HG02623 (cell line): ENCODE measurements at regions not wholly inside any gene's neighbourhood (a gene's known extent, or its start where the extent isn't known, plus 50 kb on each side); places are given as distances from the start of the nearest gene placed in this dataset.

Source experiments
- ATAC-seq: cut with Tn5 transposase; IDR thresholded peaks from one replicate; pipeline ENCODE4 v1.9.1; 2021; ENCODE audit warnings: moderate library complexity; ENCODE audit not compliant: unreplicated experiment

GRCh38 chr5:165209101-165209727 lies 1703.8 kb downstream of the MAT2B start:
- no peak for ATAC-seq

GRCh38 chr5:165224366-165225045 lies 1719.1 kb downstream of the MAT2B start:
- no peak for ATAC-seq

DNA sequence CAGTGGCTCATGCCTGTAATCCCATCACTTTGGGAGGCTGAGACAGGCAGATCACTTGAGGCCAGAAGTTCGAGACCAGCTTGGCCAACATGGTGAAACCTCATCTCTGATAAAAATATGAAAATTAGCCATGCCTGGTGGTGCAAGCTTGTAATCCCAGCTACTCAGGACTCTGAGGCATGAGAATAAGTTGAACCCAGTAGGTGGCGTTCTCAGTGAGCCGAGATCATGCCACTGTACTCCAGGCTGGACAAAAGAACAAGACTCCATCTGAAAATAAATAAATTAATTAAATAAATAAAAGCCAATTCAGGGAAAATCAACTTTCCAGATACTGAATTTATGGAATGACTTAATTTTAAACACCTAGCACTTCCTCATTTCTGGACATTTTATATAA lies 1722.1 kb downstream of the MAT2B start:
- ATAC-seq: no peak

DNA sequence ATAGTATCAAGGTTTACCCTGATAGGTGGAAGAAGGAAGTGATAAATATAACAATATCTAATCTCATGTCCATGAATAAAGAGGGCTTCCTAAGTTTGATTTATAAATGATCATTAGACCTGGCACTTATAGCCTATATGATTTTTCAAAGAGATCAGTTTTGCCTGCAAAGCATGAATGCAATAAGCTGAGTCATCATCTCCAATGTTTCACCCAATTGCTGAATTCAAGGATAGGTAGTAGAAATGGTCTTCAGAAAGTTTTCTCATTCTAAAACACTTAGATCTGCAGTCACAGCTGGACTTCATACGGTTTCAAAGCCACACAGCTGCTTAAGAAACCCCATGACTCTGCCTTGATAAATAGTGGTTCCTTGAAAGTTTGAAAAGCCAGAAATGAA lies 1722.8 kb downstream of the MAT2B start:
- ATAC-seq: no peak

DNA sequence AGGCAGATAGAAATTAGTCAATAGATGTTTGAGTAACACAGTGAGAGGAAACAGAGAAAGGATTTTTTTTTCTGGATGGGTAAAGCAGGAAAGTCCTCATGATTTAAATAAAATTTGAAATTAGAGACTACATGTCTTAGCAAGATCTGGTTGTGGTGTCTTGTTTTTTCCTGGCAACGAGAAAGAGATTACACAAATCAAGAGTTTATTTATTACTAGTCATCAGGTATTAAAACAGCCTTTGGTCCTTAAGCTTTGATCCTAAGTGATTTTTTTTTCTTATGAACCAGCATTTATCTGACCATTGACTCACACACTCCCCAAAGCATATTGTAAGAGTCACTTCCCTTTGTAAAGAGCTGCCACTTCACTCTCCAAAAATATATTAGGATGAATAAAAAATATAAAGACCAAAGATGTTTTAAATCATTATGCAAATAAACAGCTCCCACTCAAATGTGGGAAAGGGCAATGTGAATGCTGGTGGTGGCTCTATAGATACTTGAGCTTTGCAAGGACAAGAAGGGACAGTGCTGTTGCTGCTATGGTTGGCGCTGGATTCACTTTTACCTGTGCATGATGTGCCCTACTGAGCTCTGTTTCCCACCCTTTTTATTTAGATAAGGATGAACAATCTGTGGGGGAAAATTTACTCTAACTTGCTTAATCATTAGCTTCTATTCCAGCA lies 1726.5 kb downstream of the MAT2B start:
- no peak for ATAC-seq

DNA sequence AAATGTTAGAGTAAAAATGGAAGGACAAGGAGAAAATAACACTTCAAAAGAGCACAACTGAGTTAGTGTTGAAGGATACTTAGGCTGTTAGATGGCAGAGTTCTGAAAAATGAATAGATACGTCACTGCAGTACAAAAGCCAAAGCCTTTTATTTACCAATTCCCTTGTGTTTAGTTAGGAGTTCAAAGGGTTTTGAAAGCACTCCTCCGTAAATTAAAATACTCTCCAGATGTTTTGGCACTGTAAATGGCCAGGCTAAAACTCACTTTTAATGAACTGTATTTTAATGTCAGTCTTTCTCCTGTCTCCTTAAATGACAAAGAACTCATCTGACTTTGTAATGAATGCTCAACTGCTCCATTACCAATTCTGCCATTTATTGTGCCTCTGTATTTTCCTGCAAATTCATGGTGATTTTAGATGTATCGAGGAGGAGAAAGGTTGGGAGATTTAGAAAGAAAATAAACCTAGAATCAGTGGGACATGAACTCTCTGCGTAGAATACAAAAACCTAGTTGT lies 1727.2 kb downstream of the MAT2B start:
- no peak for ATAC-seq

- ATAC-seq: no peak
These were observed 1736.4 kb downstream of the MAT2B start for GRCh38 chr5:165241811-165242210.

- no peak for ATAC-seq
These were observed 1737.2 kb downstream of the MAT2B start for GRCh38 chr5:165242646-165243045.

DNA sequence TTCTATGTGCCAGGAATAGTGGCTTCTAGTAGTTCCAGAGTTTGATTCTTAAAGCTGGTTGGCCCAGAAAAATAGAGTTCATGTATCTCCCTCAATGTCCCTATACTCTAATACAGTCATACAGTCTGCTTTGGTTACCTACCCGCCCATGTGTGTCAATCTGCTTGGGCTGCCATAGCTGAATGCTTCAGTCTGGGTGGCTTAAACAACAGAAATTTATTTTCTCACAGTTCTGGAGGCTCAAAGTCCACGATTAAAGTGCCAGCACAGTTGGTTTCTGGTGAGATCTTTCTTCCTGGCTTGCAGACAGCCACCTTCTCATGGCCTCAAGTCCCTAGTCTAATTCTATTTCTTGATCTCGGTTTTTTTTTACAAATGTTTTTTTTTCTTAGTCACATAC lies 1739.0 kb downstream of the MAT2B start:
- no peak for ATAC-seq

DNA sequence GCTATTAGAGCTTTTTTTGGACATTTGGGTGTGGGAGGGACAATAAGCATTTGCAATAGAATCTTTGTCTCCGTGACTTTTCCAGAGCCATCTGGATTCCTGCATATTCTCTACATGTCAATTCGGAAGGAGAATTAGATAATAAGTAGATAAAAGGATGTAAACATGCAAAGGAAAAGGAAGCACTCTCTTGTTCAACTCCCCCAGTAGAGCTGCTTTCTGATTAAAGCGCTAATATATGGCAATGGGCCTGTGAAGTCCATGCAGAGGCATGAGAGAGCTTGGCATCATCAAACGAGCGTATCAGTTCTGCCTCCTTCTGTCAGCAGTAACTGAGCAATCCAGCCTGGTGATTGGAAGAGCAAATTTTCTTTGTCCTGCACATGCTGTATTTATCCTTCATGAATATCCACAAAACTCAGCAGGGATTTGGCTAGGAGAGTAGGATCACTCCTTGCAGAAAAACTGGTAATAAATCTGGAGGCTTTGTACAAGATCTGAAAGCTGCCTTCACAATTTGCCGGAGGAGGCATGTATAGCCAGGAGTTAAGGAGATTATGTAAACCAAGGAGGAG lies 1752.9 kb downstream of the MAT2B start:
- no peak for ATAC-seq

GRCh38 chr5:165260426-165260825 lies 1755.0 kb downstream of the MAT2B start:
- no peak for ATAC-seq

GRCh38 chr5:165263536-165263935 lies 1758.1 kb downstream of the MAT2B start:
- ATAC-seq: no peak

DNA sequence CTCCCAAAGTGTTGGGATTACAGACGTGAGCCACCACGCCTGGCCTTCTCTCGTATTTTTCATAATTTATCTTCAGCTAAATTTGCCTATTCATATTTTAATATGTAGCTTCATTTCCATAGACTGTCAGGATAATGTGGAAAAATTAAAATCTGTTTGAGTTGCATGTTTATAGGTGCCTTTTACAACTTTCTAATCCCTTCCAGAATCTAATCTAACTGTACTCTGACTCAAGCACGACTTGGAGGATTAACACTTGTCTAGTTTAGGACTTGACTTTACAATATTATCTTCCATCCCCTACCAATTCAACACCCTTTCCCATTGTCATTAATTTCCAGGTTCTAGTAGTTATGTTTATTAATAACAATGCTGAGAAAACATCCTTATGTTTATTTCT lies 1761.5 kb downstream of the MAT2B start:
- no peak for ATAC-seq

DNA sequence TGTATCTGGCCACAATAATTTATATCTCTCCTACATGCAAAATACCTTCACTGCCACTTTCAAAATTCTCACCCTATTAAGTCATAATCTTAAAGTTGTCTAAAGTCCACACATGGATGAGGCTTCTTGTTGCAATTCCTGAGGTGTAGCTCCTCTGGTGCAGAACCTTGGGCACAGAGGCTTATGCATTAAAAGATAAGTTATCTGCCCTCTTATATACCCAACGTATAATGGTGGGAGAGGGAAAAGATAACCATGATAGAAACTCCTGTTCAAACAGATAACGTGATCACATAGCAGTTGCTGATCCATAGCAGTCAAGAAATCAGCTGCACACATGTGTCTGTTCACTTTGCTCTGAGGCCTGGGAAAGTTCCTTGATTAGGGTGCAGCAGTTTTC lies 1767.0 kb downstream of the MAT2B start:
- no peak for ATAC-seq

DNA sequence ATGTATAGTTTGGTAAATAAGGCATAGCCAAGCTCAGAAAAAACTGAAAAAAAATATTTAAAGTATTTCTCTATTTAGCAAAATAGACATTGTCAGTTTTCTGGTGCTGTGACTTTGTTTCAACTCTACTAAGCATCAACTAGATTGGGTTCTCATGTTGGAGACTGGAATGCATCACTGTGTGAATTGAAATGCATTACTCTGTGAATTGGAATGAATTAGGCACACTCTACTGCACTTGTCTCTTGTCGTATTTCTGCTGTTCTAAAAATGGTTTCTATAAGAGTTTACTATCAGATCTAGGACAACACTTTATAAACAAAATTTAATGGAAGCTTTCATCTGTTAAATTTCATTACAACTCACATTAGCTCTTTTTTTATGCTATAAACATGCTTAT lies 1772.2 kb downstream of the MAT2B start:
- no peak for ATAC-seq

GRCh38 chr5:165282491-165282890 lies 1777.1 kb downstream of the MAT2B start:
- ATAC-seq: no peak

DNA sequence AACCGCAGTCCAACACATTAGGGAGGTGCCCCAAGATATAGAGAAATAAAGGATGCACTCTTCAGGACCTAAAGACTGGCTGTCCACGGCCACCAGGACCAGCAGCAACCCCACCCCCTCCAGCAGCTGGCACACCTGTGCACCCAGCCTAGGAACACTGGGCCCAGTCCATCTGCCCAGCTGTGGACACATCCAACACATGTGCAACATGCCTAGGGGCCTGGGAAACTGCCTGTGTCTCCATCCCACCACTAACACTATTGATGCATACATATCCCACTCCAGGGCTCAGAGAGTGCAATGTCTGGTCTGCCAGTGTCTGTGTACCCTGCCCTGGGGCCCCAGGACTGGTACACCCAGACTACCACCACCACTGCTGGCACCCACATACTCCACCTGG lies 1781.3 kb downstream of the MAT2B start:
- no peak for ATAC-seq

GRCh38 chr5:165290535-165290934 lies 1785.1 kb downstream of the MAT2B start:
- no peak for ATAC-seq

DNA sequence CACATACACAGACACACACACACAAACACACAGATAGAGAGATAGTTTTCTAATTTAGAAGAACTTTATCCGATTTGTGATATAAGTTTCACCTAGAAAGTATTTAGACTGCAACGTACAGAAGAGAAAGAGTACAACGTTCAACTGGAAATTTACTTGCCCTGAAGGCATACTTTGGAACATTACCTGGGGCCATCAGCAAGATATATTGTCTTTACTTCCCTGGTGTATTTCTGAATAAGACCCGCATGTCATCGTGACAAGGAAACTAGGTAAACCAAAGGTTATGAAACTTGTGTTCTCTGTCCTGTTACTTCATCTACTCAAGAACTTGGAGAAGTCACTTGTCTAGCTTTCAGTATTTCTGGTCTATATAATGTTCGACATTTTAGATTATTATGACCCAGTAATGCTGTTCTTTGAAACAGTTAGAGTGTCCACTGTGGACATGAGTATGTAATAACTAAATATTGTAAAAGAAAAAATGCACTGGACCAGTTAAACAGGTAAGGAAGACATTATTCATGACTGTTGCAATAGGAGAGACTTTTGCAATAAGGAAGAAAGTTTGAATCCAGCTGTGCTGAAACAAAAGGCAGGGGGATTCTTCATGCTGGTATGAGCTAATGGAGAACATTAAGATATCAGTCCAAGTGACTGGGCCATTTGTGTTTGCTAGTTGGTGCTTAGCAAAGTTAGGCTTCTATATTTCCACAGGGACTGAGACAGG lies 1791.1 kb downstream of the MAT2B start:
- ATAC-seq: no peak

GRCh38 chr5:165304193-165304827 lies 1798.9 kb downstream of the MAT2B start:
- ATAC-seq: no peak

GRCh38 chr5:165305596-165305995 lies 1800.2 kb downstream of the MAT2B start:
- ATAC-seq: no peak
